Amniotic epithelial cell (primary cell): ENCODE measurements at regions not wholly inside any gene's neighbourhood (a gene's known extent, or its start where the extent isn't known, plus 50 kb on each side); places are given as distances from the start of the nearest gene placed in this dataset.

ENCODE experiments used
- DNase-seq: peaks from one replicate; pipeline ENCODE4 v3.0.0-alpha.2; 2010; ENCODE audit warnings: low read depth

DNA sequence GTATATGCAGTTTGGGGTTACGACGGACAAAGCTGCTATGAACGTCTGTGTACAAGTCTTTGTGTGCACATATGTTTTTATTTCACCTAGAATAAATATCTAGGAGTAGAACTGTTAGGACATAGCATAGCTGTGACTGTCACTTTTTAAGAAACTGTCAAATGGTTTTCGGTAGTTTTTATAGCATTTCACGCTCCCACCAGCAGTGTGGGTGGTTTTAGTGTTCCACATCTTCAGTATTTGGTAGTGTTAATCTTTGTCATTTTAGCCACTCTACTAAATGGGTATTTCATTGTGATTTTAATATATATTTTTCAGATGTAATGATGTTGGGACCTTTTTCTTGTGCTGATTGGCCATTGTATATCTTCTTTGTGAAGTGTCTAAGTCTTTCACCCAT lies 109.1 kb upstream of the BCAT1 start:
- DNase-seq: no peak

DNA sequence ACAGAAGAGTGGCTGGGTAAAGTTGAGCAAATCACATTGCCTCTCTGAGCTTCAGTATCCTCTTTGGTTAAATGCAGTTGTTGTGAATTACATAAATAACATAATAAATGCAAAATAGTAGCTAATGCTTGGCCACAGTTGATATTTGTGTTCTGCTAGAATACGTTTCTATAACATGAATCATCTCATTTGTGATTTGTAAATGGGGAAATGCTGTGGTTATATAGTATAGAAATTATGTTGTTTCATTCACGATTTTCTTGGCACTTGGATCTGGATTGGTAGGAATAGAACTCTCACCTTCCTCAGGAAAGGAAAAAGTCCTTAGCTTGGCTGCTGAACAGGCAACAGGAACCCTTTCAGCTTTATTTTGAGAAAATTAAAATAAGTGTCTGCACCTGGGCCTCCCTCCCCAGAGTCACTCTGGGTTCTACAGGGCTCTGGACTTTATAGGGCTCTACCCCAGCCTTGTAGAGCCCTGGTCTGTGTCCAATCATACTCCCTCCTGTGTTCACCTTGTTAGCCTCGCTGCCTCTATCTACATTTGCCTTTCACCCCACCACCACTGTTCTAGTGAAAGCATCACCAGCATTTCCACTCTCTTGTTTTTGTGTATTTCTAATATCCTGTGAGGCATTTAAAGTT lies 107.7 kb upstream of the BCAT1 start:
- DNase-seq: no peak

DNA sequence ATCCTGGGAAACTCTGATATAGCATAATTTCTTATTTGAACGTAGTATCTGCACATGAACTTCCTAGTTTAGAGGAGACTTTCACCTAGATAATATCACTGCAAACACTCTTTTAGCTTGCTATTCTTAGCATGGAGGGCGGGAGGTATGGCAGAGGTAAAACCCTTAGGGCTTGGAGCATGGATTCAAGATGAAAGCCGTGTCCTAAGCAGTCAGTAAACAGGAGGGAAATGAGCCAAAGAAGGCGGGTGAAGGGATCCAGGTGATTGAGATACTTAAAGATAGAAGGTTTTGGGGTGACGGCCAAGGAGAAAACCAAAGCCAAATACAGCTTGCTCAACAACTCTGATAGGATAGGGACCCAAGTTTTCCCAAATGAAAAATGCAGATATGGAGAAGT lies 107.1 kb upstream of the BCAT1 start:
- DNase-seq: no peak

DNA sequence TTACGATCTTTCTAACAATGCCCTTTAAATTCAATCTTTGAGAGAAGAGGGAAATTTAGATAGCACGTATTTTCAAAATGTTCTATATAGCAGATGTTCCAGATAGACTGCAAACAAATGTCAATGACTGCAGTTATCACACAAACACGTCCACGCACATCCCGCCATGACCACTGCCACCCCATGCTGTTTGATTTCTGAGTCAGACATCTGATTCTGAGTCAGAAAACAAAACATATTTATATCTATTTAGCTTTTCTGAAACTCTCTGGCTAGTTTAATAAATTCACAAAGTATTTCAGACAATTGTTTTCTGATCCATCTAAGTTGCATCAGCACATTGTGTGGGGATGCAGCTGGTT lies 105.9 kb upstream of the BCAT1 start:
- no peak for DNase-seq

DNA sequence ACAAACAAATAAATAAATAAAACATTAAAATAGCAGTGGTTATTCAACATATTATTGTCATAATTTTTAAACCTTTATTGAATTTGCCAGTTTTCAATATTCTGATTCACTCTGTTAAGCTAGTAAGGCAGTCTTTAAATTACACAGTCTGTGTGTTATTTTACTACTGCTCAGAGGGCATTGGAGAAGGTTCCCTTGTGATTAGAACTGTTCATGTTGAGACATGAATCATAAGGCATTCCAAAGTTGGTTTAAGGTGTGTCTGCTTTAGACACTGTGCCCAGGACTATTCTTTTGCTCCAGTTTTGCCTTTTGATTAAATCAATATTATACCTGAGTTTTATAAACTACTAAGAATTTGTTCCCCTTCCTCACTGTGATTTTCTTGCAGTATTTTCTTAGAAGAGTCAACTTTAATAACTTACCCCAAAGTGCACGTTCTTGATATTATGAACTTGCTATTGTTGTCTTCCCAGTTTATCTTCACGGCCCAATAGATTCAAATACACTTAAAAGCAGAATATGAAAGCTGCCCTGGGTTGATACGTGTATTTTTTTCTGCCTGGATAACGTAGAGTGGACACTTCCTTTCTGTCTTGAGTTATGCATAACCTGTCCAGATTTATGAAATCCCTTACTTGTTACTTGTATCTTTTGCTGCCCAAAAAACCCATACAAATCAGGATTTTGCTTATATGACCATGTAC lies 105.3 kb upstream of the BCAT1 start:
- no peak for DNase-seq

DNA sequence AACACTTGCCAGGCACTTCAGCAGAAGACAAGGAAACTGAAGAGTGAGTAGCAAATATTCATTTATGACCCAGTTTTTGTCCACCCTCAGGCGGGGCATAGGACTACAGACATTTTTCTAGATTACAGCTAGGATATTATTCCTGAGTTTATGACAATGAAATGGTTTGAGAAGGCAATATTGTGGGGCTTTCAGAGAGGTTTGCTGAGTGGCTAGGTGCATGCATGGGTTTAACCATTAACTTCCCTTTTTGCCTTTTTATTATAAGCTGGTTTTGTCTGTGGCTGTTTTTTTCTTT lies 104.0 kb upstream of the BCAT1 start:
- DNase-seq: no peak

DNA sequence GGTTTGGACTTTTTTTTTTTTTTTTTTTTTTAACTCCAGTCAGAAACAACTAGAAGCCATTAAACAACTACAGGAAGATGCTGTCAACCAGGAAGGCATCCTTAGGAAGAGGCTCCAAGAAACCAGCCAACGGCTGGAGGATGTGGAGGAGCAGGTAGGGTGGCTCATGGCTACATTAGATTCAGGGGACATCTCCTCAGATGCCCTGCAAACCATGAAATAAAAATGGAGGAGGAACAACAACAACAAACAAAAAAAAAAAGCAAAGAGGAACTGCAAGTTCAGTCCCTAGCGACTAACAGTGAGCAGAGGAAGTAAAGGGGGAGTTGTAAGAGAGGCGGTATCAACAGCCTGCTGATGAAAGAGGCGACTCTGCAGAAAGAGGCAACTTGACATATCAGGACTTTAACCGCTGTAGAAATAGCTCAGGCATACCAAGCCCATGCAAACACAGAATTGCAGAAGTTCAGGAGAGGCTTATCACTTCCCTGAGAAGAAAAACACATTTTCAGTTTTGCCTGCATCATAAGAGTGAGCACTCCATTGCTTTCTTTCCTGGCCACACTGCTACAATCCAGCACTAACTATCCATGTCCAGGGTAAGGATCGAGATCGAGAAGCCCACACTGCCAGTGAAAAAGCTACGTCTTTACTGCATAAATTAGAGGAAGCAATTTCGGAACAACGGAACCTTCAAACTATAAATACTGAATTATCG lies 103.5 kb upstream of the BCAT1 start:
- DNase-seq: peak; percentile 58

DNA sequence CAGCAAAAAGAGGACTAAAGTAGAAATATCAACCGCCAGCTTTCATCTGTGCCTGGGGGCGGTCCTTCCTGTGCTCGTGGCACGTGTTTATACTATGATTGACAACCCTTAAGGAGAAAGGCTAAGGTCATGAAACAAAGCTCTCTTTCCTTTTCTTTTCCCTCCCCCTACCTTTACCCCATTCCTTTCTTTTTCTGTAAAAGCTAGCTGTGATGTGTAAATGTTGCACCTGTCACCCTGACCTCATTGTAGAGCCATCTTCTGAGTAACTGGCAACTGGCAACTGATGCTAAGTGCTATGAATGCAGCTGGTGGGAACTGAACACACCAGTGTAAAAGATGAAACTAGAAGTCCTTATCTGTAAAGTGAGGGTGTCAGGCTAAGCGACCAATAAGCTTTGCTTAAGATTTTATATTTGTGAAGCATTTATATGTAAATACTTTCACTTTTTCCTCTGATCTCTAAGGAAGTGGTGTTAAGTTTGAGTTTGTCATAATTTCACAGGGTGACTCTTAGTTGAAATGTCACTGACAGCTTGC lies 102.8 kb upstream of the BCAT1 start:
- DNase-seq: no peak

DNA sequence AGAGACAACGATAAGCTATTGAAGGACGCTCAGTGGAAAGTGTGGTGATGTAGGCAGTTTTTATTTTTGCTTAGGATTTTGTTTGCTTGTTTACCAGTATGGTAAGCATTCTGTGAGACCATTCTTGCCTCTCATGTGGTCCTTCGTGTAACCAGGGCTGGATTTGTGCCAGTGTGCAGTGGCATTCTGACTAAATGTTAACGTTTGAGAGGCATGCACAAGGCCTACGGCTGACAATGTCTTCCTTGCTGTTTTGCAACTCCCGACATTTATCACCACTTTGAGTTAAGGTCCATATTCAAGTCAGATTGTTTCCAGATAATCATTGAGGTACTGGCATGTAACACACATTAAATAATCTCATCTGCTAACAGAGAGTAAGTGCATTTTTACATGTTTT lies 102.3 kb upstream of the BCAT1 start:
- no peak for DNase-seq

DNA sequence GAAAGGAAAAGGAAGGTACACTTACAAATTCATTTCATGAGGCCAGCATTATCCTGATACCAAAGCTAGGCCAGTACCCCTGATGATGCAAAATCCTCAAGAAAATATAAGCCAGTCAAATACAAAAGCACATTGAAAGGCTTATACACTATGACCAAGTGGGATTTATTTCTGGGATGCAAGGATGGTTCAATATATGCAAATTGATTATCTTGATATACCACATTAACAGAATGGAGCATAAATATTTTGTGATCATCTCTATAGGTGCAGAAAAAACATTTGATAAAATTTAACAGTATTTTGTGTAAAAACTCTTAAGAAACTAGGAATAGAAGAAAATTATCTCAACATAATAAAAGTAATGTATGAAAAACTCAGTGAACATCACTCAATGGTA lies 97.0 kb upstream of the BCAT1 start:
- DNase-seq: no peak

DNA sequence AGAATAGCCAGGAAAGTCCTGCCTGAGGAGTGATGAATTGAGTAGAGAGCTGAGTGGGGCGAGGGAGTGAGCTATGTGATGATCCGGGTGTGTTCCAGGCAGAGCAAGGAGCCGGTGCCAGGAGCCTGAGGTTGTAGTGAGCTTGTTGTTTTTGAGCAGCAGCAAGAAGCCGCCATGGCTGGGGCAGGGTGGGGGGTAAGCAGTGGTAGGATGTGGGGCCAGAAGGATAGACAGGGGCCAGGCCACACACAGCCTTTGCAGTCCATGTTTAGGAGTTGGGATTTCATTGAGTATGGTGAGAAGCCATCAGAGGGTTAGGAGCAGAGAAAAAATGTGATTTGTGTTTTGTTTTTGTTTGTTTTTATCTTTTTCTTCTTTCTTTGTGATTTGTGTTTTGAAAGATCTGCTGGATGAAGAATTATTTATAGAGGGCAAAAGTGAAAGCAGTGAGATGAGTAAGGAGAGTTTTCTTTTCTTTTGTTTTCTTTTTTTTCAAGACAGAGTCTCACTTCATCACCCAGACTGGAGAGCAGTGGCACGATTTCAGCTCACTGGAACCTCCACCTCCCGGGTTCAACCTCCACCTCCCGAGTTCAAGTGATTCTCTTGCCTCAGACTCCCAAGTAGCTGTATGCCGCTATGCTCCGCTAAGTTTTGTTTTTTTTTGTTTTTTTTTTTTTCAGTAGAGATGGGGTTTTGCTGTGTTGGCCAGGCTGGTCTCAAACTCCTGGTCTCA lies 92.3 kb upstream of the BCAT1 start:
- peak; percentile 79 for DNase-seq

DNA sequence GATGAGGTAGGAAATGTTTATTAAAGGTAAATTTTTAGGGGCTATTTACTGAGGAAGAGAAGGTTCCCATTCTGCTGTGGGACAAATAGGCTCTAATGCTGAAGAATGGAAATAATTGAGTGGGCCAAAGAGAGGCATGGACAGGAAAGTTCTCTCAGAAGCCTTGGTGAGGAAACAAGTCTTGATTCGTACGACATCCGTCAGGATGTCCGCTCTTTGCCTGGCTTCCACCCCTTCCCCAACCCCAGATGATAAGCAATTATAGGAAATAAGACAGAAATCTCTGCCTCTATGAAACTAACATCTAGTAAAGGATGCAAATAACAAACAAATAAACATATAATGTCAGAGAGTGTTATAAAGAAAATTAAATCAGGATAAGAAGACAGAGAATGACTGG lies 91.7 kb upstream of the BCAT1 start:
- no peak for DNase-seq

DNA sequence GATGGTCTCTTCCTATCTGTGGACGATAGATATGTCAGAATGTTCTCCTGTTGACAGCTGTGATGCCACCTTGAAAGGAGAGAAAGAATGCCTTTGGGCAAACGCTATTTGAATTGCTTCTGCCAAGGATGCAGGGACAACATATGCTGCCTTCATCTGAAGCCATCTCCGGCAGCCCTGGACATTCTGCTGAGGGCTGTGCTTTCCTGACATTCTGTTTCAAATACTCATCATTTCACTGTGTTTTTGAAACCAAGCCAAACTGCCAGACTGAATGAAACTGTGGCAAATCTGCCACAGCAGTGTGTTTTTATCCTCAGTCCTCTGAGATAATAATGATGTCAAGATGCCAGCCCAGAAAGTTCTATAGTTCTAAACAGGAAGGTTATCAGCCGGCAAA lies 85.8 kb upstream of the BCAT1 start:
- no peak for DNase-seq

DNA sequence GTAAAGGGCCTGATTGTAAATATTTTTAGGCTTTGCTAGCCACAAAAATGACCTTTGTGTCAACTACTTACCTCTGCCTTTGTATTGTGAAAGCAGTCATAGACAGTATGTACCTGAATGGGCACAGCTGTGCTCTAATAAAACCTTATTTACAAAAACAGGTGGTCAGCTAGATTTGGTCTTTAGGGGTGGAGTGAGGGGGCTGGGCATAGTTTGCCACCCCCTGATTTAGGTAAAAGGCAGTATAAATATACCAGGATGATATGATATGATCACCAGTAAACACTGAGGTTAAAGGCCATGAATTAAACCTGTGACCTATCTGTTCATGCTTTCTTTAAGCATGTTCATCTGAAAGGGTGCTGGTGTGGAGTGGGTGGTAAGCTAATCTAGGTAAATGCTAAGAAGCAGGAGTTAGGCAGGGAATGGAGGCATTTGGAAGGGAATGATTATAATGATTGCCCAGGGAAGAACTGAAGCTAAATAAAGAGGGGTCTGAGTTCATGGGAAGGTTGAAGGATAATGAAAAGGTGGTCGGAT lies 77.1 kb upstream of the BCAT1 start:
- DNase-seq: no peak

DNA sequence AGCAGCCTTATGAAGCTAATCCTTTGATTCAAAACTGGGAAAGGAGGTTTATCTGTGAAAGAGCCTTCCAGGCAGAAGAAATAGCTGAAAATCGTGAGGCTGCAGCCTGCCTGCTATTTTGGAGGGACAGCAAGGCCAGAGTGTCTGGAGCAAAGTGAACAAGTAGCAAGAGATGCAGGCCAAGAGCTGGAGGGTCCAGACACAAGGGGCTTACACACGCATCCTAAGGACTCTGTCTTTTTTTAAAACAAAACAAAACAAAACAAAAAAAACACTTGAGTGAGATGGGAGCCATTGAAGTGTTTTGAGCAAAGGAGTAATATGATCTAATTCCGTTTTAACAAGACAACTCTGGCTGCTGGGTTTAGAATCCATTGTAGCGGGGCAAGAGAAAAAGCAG lies 76.4 kb upstream of the BCAT1 start:
- DNase-seq: no peak

DNA sequence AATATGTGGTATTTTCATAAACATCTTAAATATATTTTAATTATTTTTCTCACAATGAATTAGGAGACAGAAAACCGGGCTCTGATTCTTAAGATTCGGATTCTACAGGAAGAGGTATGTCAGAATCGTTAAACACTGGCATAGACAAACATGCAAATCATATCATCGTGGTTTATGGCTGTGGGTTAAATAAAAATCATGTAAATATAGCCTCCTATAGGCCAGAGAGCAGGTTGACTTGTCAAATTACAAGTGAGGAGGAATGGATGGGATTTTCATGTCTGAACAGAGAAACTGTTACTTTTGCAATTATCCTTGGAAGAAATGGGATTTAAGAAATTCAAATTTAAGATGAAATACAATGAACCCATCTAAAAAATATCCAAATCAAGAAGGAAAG lies 74.9 kb upstream of the BCAT1 start:
- no peak for DNase-seq

DNA sequence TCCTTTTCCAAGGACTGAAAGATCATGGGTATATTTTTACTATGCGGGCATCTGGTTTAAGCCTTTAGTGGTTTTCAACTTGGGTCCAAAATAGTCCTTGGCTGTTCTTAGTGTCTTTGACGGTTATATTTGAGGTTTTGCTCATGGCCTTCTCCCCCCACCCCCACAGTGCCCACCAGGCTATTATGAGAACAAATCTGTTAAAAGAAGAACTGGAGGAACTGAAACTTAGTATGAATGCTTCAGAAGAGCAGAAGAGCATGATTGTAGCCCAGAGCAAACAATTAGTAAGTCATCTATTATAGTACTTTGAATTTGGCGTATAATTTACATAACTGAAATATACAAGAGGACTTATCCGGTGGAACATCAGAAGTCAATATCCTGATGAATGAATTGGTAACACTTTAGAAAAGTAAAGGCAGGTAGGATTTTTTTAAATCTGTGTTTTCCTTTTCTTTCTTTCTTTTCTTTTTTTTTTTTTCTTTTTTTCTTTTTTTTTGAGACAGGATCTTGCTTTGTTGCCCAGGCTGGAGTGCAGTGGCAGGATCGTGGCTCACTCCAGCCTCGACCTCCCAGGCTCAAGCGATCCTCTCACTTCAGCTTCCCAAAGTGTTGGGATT lies 71.8 kb upstream of the BCAT1 start:
- DNase-seq: no peak

DNA sequence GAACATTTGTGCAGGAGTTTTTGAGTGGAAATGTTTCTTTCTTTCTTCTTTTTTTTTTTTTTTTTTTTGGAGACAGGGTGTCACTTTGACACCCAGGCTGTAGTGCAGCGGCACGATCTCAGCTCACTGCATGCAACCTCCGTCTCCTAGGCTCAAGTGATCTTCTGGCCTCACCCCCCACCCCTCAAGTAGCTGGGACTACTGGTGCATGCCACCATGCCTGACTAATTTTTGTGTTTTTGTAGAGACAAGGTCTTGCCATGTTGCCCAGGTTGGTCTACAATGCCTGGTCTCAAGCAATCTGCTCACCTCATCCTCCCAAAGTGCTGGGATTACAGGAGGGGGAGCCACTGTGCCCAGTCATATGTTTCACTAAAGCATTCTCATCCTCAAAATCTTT lies 69.2 kb upstream of the BCAT1 start:
- DNase-seq: no peak

DNA sequence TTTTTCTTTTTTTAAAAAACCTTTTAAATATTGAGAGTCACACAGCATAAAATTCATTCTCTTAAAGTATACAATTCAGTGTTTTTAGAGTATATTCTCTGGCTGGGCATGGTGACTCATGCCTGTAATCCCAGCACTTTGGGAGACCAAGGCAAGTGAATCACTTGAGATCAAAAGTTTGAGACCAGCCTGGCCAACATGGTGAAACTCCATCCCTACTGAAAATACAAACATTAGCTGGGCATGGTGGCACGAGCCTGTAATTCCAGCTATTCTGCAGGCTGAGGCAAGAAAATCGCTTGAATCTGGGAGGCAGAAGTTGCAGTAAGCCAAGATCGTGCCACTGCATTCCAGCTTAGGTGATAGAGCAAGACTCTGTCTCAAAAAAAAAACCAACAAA lies 68.4 kb upstream of the BCAT1 start:
- no peak for DNase-seq

DNA sequence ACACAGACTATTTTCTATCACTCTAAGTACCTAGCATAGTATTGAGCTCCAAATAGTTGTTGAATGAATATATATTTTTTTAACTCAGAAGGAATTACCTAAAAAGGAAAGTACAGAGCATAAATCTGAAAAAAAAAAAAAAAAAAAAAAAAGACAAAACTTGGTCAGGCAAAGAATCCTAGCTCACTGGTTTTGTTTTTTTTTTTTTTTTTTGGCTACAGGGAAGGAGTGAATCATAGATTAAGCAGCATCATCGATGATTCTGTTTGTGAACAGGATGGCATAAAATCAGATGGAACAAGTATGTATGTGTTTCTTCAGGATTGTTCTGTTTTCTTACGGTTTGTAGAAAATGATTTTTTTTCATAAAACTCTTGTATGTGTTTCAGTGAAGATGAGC lies 66.1 kb upstream of the BCAT1 start:
- no peak for DNase-seq

DNA sequence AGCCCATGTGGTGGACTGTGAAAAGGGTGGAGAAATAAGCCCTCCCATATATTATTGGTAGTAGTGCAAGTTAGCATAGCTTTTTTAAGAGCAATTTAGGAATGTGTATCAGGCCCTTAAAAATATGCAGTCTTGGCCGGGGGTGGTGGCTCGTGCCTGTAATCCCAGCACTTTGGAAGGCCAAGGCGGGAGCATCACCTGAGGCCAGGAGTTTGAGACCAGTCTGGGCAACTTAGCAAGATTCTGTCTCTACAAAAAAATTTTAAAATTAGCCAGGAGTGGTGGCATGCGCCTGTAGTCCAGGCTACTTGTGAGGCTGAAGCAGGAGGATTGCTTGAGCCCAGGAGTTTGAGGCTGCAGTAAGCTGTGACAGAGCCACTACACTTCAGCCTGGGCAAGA lies 64.2 kb upstream of the BCAT1 start:
- no peak for DNase-seq

DNA sequence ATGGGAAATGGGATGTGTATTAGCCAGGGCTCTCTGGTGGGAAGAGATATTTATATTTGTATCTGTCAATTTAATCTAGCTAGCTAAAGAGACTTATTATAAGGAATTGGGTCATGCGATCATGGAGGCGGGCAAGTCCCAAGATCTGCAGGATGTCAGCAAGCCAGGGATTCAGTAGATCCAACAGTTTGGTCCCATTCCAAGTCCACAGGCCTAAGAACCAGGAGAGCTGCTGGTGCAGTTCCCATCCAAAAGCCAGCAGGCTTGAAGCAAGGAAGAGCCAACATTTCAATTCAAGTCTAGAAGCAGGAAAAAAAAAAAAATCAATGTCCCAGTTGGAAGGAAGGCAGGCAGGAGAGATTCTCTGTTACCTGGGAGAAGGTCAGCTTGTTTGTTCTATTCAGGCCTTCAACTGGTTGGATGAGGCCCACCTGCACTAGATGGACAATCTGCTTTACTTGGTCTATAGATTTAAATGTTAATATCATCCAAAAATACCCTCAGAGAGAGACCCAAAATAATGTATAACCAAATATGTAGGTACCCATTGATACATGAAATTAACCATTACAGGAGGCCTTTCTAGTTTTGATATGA lies 60.7 kb upstream of the BCAT1 start:
- no peak for DNase-seq
